Fibroblast of skin of scalp (primary cell): ENCODE measurements at regions not wholly inside any gene's neighbourhood (a gene's known extent, or its start where the extent isn't known, plus 50 kb on each side); places are given as distances from the start of the nearest gene placed in this dataset.
A peak's percentile ranks its signal among the peaks of the same experiment; 100 is the strongest.
"Not testable (repeated sequence)": the region's sequence is repeated elsewhere in the genome, so short reads cannot be mapped to it uniquely, and the experiment has no call there.

Experiments used
- DNase-seq: peaks from one replicate; pipeline ENCODE4 v3.0.0-alpha.2; 2013

- no peak for DNase-seq
Observed at GRCh38 chr1:157367870-157368269, 184.4 kb downstream of the FCRL5 start.

GRCh38 chr1:157367091-157367739 lies 185.1 kb downstream of the FCRL5 start:
- DNase-seq, result no peak

GRCh38 chr1:157364612-157365011 lies 187.7 kb downstream of the FCRL5 start:
- no peak for DNase-seq

GRCh38 chr1:157363660-157364140 lies 188.6 kb downstream of the FCRL5 start:
- DNase-seq, result peak; percentile 50

- DNase-seq, result no peak
Observed at GRCh38 chr1:157360023-157360390, 192.3 kb downstream of the FCRL5 start.

GRCh38 chr1:157359314-157360022 lies 192.8 kb downstream of the FCRL5 start:
- DNase-seq, result no peak

- no peak for DNase-seq
Observed at GRCh38 chr1:157357111-157357510, 195.2 kb downstream of the FCRL5 start.

GRCh38 chr1:157356601-157357000 lies 195.7 kb downstream of the FCRL5 start:
- DNase-seq, result no peak

GRCh38 chr1:157353546-157353945 lies 198.8 kb downstream of the FCRL5 start:
- no peak for DNase-seq

GRCh38 chr1:157352817-157353408 lies 199.4 kb downstream of the FCRL5 start:
- no peak for DNase-seq

- no peak for DNase-seq
Observed at GRCh38 chr1:157352216-157352615, 200.1 kb downstream of the FCRL5 start.

- DNase-seq, result not testable (repeated sequence)
Observed at GRCh38 chr1:157351800-157352199, 200.5 kb downstream of the FCRL5 start.

- DNase-seq, result no peak
Observed at GRCh38 chr1:157348538-157349480, 203.5 kb downstream of the FCRL5 start.

- DNase-seq, result no peak
Observed at GRCh38 chr1:157347506-157347905, 204.8 kb downstream of the FCRL5 start.

- not testable (repeated sequence) for DNase-seq
Observed at GRCh38 chr1:157337785-157338184, 199.6 kb upstream of the ETV3 start.

GRCh38 chr1:157335056-157335455 lies 196.9 kb upstream of the ETV3 start:
- no peak for DNase-seq

GRCh38 chr1:157334041-157334440 lies 195.8 kb upstream of the ETV3 start:
- DNase-seq, result no peak

- not testable (repeated sequence) for DNase-seq
Observed at GRCh38 chr1:157330177-157330576, 192.0 kb upstream of the ETV3 start.

GRCh38 chr1:157328120-157328519 lies 189.9 kb upstream of the ETV3 start:
- DNase-seq, result not testable (repeated sequence)

GRCh38 chr1:157326173-157326859 lies 188.1 kb upstream of the ETV3 start:
- DNase-seq, result no peak

- no peak for DNase-seq
Observed at GRCh38 chr1:157325220-157325619, 187.0 kb upstream of the ETV3 start.

GRCh38 chr1:157321972-157322371 lies 183.8 kb upstream of the ETV3 start:
- DNase-seq, result not testable (repeated sequence)
